Tibial artery (tissue), 4 donors: ENCODE measurements at regions not wholly inside any gene's neighbourhood (a gene's known extent, or its start where the extent isn't known, plus 50 kb on each side); places are given as distances from the start of the nearest gene placed in this dataset.
"Not testable (repeated sequence)": the region's sequence is repeated elsewhere in the genome, so short reads cannot be mapped to it uniquely, and the experiment has no call there.

Experiments used
- DNase-seq, 2 donors: peaks; one replicate each; pipeline ENCODE4 v3.0.0-alpha.2; 2019
- H3K27ac ChIP-seq, 2 donors: fragments of 200-600 bp; sonication (generic) in 1 of 2; 1 replicate in 1 of 2; 2 replicates in 1 of 2; pipeline ENCODE4 v1.5.1; 2018 to 2019; ENCODE audit warnings: mild to moderate bottlenecking in 1 of 2
- H3K27me3 ChIP-seq, 2 donors: fragments of 200-600 bp; sonication (generic) in 1 of 2; one replicate each; pipeline versions ENCODE4 v1.5.1 to v1.6.0; 2016 to 2019
- H3K36me3 ChIP-seq, 3 donors: fragments of 200-600 bp; sonication (generic) in 2 of 3; one replicate each; pipeline ENCODE4 v1.5.1; 2016 to 2019; ENCODE audit warnings: mild to moderate bottlenecking in 2 of 3
- H3K4me1 ChIP-seq, 4 donors: fragments of 200-600 bp; sonication (generic) in 2 of 4; 1 replicate in 3 of 4; 2 replicates in 1 of 4; pipeline ENCODE4 v1.5.1; 2016 to 2019
- H3K4me3 ChIP-seq, 2 donors: fragments of 200-600 bp; sonication (generic) in 1 of 2; 1 replicate in 1 of 2; 2 replicates in 1 of 2; pipeline ENCODE4 v1.5.1; 2018 to 2019; ENCODE audit warnings: mild to moderate bottlenecking in 2 of 2
- H3K9me3 ChIP-seq, 3 donors: fragments of 200-600 bp; sonication (generic) in 1 of 3; one replicate each; pipeline ENCODE4 v1.5.1; 2016 to 2019
- CTCF ChIP-seq, 2 experiments: fragments of 200-600 bp in 1 of 2; fragments of 450-650 bp in 1 of 2; IDR thresholded peaks; one replicate each; pipeline ENCODE4 v1.5.1; 2017 to 2019; ENCODE audit warnings: antibody characterized with exemption in 2 of 2, mild to moderate bottlenecking in 1 of 2, moderate library complexity in 1 of 2
- intact Hi-C: fragments of 100-400 bp; cut with DNase I; formaldehyde crosslinking; loops from one replicate; pipeline ENCODE4 v1.15.0; 2023; ENCODE audit warnings: low total_unique reads

GRCh38 chr3:145032791-145033190 is 1061.2 kb downstream of the DIPK2A start:
- no peak overlapping the region for H3K27ac ChIP-seq
- H3K4me1 ChIP-seq, result no peaks in the 10 kb centered on the region
- intact Hi-C loops, result no loop called here
- no peaks in the 10 kb centered on the region for H3K27me3 ChIP-seq
- TF ChIP-seq CTCF (IDR thresholded peaks at IDR 0.05), result no peak
- H3K4me3 ChIP-seq, result no peak overlapping the region
- no peaks in the 10 kb centered on the region for H3K9me3 ChIP-seq
- no peaks in the 10 kb centered on the region for H3K36me3 ChIP-seq
- no peak for DNase-seq

- H3K4me3 ChIP-seq, result no peak overlapping the region
- H3K27ac ChIP-seq, result no peak overlapping the region
- H3K9me3 ChIP-seq, result no peaks in the 10 kb centered on the region
- no peaks in the 10 kb centered on the region for H3K27me3 ChIP-seq
- DNase-seq, result no peak
- no peaks in the 10 kb centered on the region for H3K36me3 ChIP-seq
- no peaks in the 10 kb centered on the region for H3K4me1 ChIP-seq
- TF ChIP-seq CTCF (IDR thresholded peaks at IDR 0.05), result no peak
- intact Hi-C loops, result no loop called here
These were observed 1064.1 kb downstream of the DIPK2A start for GRCh38 chr3:145035682-145036081.

GRCh38 chr3:145054055-145054454 is 1082.4 kb downstream of the DIPK2A start:
- H3K27me3 ChIP-seq, H3K4me1 ChIP-seq, H3K9me3 ChIP-seq, intact Hi-C loops, DNase-seq, H3K36me3 ChIP-seq, H3K27ac ChIP-seq, H3K4me3 ChIP-seq: not testable (repeated sequence)

GRCh38 chr3:145055375-145056076 is 1083.9 kb downstream of the DIPK2A start:
- no peak for DNase-seq
- Histone ChIP-seq H3K27ac (no peak overlapping the region), H3K9me3 (no peaks in the 10 kb centered on the region), H3K27me3 (no peaks in the 10 kb centered on the region), H3K4me3 (no peak overlapping the region), H3K4me1 (no peaks in the 10 kb centered on the region), H3K36me3 (no peaks in the 10 kb centered on the region)
- no peak for TF ChIP-seq CTCF (IDR thresholded peaks at IDR 0.05)
- intact Hi-C loops, result no loop called here

GRCh38 chr3:145058483-145058882 is 1086.9 kb downstream of the DIPK2A start:
- DNase-seq, result no peak
- H3K9me3 ChIP-seq, result peaks cover 0 to 9% (median 8%) of the 10 kb centered on the region in 3 donors
- H3K27me3 ChIP-seq, result no peaks in the 10 kb centered on the region
- intact Hi-C loops, result no loop called here
- H3K4me1 ChIP-seq, result no peaks in the 10 kb centered on the region
- H3K4me3 ChIP-seq, result no peak overlapping the region
- H3K36me3 ChIP-seq, result no peaks in the 10 kb centered on the region
- no peak for TF ChIP-seq CTCF (IDR thresholded peaks at IDR 0.05)
- no peak overlapping the region for H3K27ac ChIP-seq

GRCh38 chr3:145063616-145064015 is 1092.0 kb downstream of the DIPK2A start:
- Histone ChIP-seq H3K4me1 (no peaks in the 10 kb centered on the region), H3K4me3 (no peak overlapping the region), H3K9me3 (peaks cover 0 to 9% (median 8%) of the 10 kb centered on the region in 3 donors), H3K36me3 (no peaks in the 10 kb centered on the region), H3K27ac (no peak overlapping the region), H3K27me3 (no peaks in the 10 kb centered on the region)
- TF ChIP-seq CTCF (IDR thresholded peaks at IDR 0.05), result no peak
- no peak for DNase-seq
- intact Hi-C loops, result no loop called here
